ENCODE measurements at regions not wholly inside any gene's neighbourhood (a gene's known extent, or its start where the extent isn't known, plus 50 kb on each side); places are given as distances from the start of the nearest gene placed in this dataset.

DNA sequence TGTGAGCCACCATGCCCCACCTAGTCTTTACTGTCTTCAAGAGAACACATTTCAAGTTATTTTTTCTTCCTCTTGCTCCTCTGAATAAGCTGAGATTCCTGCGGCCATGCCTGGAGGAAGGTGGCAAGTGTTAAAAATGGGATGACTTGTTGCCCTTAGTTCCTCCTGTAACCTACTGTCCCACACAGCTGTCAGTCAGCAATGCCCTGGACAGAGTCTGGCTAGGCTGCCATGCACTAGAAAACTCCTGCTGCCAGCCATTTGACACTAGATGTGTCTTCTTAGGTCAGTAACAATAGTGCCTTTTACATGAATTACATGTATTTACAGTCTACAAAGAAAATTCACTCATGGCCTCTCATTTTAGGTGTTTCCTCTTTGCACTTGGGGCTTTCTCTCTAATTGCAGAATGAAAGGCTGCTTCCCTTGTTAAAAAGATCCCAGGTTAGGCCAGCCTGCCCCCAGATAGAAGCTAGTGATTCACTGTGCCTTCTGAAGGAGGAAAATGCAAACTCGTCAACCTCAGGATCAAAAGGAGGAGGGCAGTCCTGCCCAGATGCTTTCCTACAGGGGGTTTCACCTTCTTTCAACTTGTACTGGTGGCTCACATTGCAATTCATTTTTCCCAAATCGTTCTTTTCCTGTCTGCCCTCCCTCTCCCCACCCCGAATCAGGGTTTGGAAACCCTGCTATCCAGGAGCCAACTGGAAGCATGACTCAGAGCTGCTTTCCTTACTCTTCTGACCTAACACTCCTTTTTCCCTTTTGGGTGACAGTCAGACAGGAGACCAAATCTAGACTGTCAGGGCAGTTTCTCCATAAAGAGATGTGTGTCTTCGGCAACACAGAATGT is 136.6 kb downstream of the SPAG6 start:
- H3K4me3 ChIP-seq (ENCODE audit: low read depth, low read length): no peak overlapping the region
- TF ChIP-seq MYC (IDR thresholded peaks at IDR 0.05; ENCODE audit: low read depth, low read length) (no peak), POLR2A (IDR thresholded peaks at IDR 0.05; ENCODE audit: extremely low read depth, insufficient read length) (no peak)
- TF ChIP-seq, protein P1, sequence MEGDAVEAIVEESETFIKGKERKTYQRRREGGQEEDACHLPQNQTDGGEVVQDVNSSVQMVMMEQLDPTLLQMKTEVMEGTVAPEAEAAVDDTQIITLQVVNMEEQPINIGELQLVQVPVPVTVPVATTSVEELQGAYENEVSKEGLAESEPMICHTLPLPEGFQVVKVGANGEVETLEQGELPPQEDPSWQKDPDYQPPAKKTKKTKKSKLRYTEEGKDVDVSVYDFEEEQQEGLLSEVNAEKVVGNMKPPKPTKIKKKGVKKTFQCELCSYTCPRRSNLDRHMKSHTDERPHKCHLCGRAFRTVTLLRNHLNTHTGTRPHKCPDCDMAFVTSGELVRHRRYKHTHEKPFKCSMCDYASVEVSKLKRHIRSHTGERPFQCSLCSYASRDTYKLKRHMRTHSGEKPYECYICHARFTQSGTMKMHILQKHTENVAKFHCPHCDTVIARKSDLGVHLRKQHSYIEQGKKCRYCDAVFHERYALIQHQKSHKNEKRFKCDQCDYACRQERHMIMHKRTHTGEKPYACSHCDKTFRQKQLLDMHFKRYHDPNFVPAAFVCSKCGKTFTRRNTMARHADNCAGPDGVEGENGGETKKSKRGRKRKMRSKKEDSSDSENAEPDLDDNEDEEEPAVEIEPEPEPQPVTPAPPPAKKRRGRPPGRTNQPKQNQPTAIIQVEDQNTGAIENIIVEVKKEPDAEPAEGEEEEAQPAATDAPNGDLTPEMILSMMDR (IDR thresholded peaks at IDR 0.05; ENCODE audit: low read depth, low read length): no peak
- TF ChIP-seq, protein P2, sequence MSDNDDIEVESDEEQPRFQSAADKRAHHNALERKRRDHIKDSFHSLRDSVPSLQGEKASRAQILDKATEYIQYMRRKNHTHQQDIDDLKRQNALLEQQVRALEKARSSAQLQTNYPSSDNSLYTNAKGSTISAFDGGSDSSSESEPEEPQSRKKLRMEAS (IDR thresholded peaks at IDR 0.05; ENCODE audit: low read depth, low read length): no peak
- DNase-seq (ENCODE audit: low read depth): no peak

DNA sequence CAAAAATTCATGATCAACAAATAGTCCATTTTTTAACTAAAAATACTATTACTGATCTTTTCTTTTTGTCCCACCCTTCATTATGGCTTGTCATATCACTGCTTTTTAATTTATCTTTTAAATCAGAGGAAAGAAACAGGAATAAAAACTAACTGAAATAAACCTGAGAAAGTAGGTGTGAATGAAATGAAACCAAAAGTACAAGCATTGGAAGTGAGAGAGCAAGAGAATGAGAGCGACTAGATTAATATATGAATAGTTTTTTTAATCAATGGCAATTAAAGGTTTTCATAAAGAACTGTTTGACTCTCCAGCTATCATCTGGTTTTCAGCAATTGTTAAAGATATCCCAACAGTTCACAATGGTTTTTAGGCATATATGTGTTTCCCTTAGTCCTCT is 137.8 kb downstream of the SPAG6 start:
- H3K4me3 ChIP-seq (ENCODE audit: low read depth, low read length): no peak overlapping the region
- TF ChIP-seq MYC (IDR thresholded peaks at IDR 0.05; ENCODE audit: low read depth, low read length) (no peak), POLR2A (IDR thresholded peaks at IDR 0.05; ENCODE audit: extremely low read depth, insufficient read length) (no peak)
- TF ChIP-seq, protein P2 (IDR thresholded peaks at IDR 0.05; ENCODE audit: low read depth, low read length): no peak
- TF ChIP-seq, protein P1 (IDR thresholded peaks at IDR 0.05; ENCODE audit: low read depth, low read length): no peak
- no peak for DNase-seq (ENCODE audit: low read depth)
